Activated T-cell treated with anti-CD3 and anti-CD28 coated beads, Interleukin-2, amount 50 U/mL, for 4 hours (primary cell): ENCODE measurements at regions not wholly inside any gene's neighbourhood (a gene's known extent, or its start where the extent isn't known, plus 50 kb on each side); places are given as distances from the start of the nearest gene placed in this dataset.

Experiments
- ATAC-seq, 2 donors: fragments of 200-7000 bp; cut with Tn5 transposase; one replicate each; pipeline ENCODE4 v1.10.0; 2021
- DNase-seq: peaks from one replicate; pipeline ENCODE4 v3.0.0-alpha.2; 2020
- H3K27me3 Mint-ChIP-seq: one replicate; pipeline ENCODE4 v1.8.0; 2021; ENCODE audit warnings: low read depth, mixed read lengths
- H3K36me3 Mint-ChIP-seq: one replicate; pipeline ENCODE4 v1.8.0; 2022; ENCODE audit warnings: mixed read lengths; ENCODE audit not compliant: insufficient read depth
- H3K4me1 Mint-ChIP-seq: one replicate; pipeline ENCODE4 v1.8.0; 2021; ENCODE audit warnings: low read depth, mixed read lengths
- H3K4me3 Mint-ChIP-seq: one replicate; pipeline ENCODE4 v1.8.0; 2021; ENCODE audit warnings: mild to moderate bottlenecking, moderate library complexity, mixed read lengths
- H3K9me3 Mint-ChIP-seq: one replicate; pipeline ENCODE4 v1.8.0; 2021; ENCODE audit warnings: mixed read lengths

DNA sequence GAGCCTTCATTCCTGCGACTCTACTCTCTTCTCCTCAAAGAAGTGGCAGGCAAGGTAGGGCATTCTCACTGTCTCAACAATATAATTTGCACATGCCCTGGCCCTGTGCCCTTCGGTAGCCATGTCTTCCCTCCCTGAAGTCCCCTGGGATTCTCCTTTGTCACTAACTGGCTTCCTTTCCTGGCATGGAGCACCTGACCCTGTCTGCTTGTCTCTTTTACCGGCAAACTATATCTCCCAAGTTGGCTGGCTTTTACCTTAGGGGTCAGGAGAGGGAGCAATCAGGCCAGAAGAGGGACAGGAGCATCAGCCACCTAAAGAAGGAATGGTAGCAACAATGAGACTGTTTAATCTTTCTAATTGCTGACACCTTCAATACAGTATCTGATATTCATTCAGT lies 51.9 kb upstream of the RMDN2 start:
- DNase-seq (no peak), ATAC-seq (no peak)
- Mint-ChIP-seq H3K4me3 (no peak overlapping the region), H3K27me3 (peaks cover under 1% of the 10 kb centered on the region), H3K4me1 (peaks cover 37% of the 10 kb centered on the region), H3K36me3 (no peaks in the 10 kb centered on the region), H3K9me3 (no peaks in the 10 kb centered on the region)

GRCh38 chr2:37873749-37874330 lies 51.2 kb upstream of the RMDN2 start:
- DNase-seq (no peak), ATAC-seq (no peak)
- H3K9me3 Mint-ChIP-seq: no peaks in the 10 kb centered on the region
- H3K4me3 Mint-ChIP-seq: no peak overlapping the region
- no peaks in the 10 kb centered on the region for H3K27me3 Mint-ChIP-seq
- no peaks in the 10 kb centered on the region for H3K36me3 Mint-ChIP-seq
- H3K4me1 Mint-ChIP-seq: peaks cover 37% of the 10 kb centered on the region

- no peak overlapping the region for H3K4me3 Mint-ChIP-seq
These were observed 50.6 kb upstream of the RMDN2 start for GRCh38 chr2:37874470-37874869.

More at GRCh38 chr2:37874470-37874869, 50.6 kb upstream of the RMDN2 start:
- no peaks in the 10 kb centered on the region for H3K9me3 Mint-ChIP-seq
- no peaks in the 10 kb centered on the region for H3K27me3 Mint-ChIP-seq
- DNase-seq (no peak), ATAC-seq (no peak)
- H3K4me1 Mint-ChIP-seq: peaks cover 37% of the 10 kb centered on the region
- H3K36me3 Mint-ChIP-seq: no peaks in the 10 kb centered on the region
